ENCODE measurements at regions not wholly inside any gene's neighbourhood (a gene's known extent, or its start where the extent isn't known, plus 50 kb on each side); places are given as distances from the start of the nearest gene placed in this dataset.

DNA sequence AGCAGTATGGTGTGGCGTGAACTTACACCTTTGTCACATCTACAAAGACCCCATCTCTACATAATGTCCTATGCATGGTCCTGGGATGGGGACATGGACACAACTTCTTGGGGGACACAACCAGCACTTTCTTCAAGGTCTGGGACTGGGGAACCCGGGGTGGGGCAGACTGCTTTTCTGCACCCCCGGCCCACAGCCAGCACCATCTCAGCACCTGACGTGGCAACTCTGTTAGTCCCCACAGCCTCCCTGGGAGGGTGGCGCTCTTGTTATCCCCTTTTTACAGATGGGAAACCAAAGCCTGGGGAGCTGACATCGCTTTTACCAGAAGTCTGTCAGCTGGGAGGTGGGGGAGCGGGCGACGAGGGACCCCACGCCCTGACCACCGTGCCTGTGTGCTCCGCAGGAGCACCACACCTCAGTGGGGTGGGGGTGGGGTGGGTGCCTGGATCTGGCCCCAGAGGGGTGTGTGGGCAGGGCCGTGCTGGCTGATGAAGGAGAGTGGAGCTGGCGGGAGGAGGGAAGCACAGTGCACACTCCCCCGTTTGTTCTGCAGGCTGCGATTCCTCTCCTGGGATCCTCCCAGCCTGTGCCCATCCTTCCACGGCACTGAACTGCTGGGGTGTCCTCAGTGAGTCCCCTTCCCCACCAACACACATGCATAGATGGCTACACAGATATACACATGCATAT is 115.4 kb upstream of the GSE1 start:
- no peak overlapping the region for H3K4me3 ChIP-seq
- TF ChIP-seq, protein P1, sequence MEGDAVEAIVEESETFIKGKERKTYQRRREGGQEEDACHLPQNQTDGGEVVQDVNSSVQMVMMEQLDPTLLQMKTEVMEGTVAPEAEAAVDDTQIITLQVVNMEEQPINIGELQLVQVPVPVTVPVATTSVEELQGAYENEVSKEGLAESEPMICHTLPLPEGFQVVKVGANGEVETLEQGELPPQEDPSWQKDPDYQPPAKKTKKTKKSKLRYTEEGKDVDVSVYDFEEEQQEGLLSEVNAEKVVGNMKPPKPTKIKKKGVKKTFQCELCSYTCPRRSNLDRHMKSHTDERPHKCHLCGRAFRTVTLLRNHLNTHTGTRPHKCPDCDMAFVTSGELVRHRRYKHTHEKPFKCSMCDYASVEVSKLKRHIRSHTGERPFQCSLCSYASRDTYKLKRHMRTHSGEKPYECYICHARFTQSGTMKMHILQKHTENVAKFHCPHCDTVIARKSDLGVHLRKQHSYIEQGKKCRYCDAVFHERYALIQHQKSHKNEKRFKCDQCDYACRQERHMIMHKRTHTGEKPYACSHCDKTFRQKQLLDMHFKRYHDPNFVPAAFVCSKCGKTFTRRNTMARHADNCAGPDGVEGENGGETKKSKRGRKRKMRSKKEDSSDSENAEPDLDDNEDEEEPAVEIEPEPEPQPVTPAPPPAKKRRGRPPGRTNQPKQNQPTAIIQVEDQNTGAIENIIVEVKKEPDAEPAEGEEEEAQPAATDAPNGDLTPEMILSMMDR (IDR thresholded peaks at IDR 0.05) = no peak
- no peak for TF ChIP-seq POLR2A (IDR thresholded peaks at IDR 0.05)
- TF ChIP-seq EP300 (IDR thresholded peaks at IDR 0.05) = no peak
- DNase-seq (ENCODE audit: low spot score in 2 of 2) = no peak
- no peaks in the 10 kb centered on the region for H3K9me3 ChIP-seq
- no peak overlapping the region for H3K27ac ChIP-seq
- H3K4me1 ChIP-seq = no peaks in the 10 kb centered on the region
- no peaks in the 10 kb centered on the region for H3K36me3 ChIP-seq
- H3K27me3 ChIP-seq = no peaks in the 10 kb centered on the region
- 76 to 77% methylated on average over 15 to 17 of the region's 17 CpGs for WGBS, 2 donors

DNA sequence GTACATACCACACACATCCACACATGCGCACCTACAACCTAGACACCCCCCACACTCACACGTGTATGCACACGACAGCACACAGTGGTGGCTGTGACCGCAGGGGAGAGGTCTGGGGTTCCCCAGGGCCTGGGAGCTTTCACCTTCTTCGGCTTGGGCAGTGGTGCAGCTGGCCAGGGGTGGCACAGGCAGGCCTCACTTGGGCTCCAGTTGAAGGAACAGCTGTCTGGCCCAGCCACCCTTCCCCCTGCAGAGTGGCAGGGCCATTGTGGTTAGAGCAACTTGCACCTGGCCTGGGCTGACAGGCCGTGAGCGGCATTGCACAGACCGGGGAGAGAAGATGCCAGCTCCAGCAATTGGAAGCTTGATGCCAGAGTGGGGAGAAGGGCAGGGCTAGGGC is 114.5 kb upstream of the GSE1 start:
- Histone ChIP-seq H3K9me3 (no peaks in the 10 kb centered on the region), H3K27ac (no peak overlapping the region), H3K4me1 (no peaks in the 10 kb centered on the region), H3K4me3 (no peak overlapping the region), H3K27me3 (no peaks in the 10 kb centered on the region), H3K36me3 (no peaks in the 10 kb centered on the region)
- no peak for TF ChIP-seq POLR2A (IDR thresholded peaks at IDR 0.05)
- TF ChIP-seq, protein P1 (IDR thresholded peaks at IDR 0.05) = no peak
- no peak for TF ChIP-seq EP300 (IDR thresholded peaks at IDR 0.05)
- no peak for DNase-seq (ENCODE audit: low spot score in 2 of 2)
- WGBS, 2 donors = 85 to 96% methylated on average over 8 of the region's 8 CpGs

DNA sequence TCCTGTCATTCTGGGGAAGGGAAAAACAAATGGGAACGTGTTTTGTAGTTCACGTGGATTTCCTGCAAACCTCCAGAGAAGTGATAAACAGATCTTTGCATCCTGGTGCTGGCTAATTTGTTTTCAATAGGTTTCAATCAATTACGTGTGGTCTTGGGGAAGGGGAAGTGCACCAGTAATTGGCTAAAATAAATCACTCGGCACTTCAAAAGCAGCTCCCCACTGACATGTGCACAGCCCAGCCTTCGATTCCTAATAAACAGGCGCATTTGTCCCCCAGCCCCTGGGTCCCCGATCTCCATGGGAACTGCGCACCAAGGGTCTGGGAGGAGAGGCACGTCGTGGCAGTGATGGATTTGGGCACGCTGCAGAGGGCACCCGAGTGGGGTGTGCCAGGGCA is 112.9 kb upstream of the GSE1 start:
- Histone ChIP-seq H3K36me3 (no peaks in the 10 kb centered on the region), H3K9me3 (no peaks in the 10 kb centered on the region), H3K4me3 (no peak overlapping the region), H3K27ac (no peak overlapping the region), H3K4me1 (no peaks in the 10 kb centered on the region), H3K27me3 (no peaks in the 10 kb centered on the region)
- TF ChIP-seq, protein P1 (IDR thresholded peaks at IDR 0.05) = no peak
- no peak for TF ChIP-seq POLR2A (IDR thresholded peaks at IDR 0.05)
- no peak for TF ChIP-seq EP300 (IDR thresholded peaks at IDR 0.05)
- WGBS, 2 donors = 68 to 73% methylated on average over 12 of the region's 12 CpGs
- no peak for DNase-seq (ENCODE audit: low spot score in 2 of 2)

DNA sequence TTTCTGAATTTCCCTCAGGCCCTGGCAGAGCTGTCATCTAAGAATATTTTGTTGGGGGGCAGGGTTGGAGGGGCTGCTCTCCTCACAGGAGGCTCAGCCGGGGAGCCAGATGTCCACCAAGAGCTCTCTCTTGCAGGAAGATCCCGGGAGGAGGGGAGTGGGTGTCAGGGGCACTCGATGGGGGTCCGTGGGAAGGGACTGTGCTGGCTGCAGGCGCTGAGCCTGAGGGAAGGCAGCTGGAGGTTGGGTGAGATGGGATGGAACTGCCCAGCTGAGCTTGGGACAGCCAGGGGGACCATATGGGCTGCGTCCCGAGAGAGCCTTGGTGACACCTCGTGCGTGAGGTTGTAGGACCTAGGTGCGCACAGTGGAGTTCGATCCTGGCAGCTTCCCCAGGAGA is 111.2 kb upstream of the GSE1 start:
- Histone ChIP-seq H3K36me3 (no peaks in the 10 kb centered on the region), H3K4me3 (no peak overlapping the region), H3K27me3 (no peaks in the 10 kb centered on the region), H3K9me3 (no peaks in the 10 kb centered on the region), H3K4me1 (no peaks in the 10 kb centered on the region), H3K27ac (no peak overlapping the region)
- WGBS, 2 donors = 88 to 89% methylated on average over 11 of the region's 11 CpGs
- no peak for DNase-seq (ENCODE audit: low spot score in 2 of 2)
- TF ChIP-seq POLR2A (IDR thresholded peaks at IDR 0.05) = no peak
- TF ChIP-seq EP300 (IDR thresholded peaks at IDR 0.05) = no peak
- TF ChIP-seq, protein P1 (IDR thresholded peaks at IDR 0.05) = no peak

DNA sequence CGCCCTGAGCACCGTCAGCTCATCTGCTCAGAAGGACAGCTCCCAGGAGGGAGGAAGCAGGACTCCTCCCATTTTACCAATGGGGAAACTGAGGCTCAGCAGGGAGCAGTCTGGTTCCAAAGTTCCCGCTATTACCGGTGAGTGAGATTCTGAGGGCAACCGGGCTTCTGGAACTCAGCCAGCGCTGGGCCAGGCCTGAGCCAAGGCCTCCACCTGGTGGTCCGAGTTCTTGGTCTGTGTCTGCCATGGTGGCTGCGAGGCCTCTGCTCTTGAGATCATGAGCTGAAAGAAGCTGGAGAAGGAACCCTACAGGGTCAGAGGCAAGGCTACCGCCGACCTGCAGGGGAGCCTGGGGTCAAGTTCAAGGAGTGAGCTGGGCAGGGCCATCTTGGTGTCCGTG is 110.8 kb upstream of the GSE1 start:
- Histone ChIP-seq H3K4me3 (no peak overlapping the region), H3K4me1 (no peaks in the 10 kb centered on the region), H3K9me3 (no peaks in the 10 kb centered on the region), H3K27me3 (no peaks in the 10 kb centered on the region), H3K36me3 (no peaks in the 10 kb centered on the region), H3K27ac (no peak overlapping the region)
- no peak for TF ChIP-seq EP300 (IDR thresholded peaks at IDR 0.05)
- TF ChIP-seq POLR2A (IDR thresholded peaks at IDR 0.05) = no peak
- TF ChIP-seq, protein P1 (IDR thresholded peaks at IDR 0.05) = no peak
- 74 to 79% methylated on average over 3 to 11 of the region's 11 CpGs for WGBS, 2 donors
- no peak for DNase-seq (ENCODE audit: low spot score in 2 of 2)
